H1 (cell line): ENCODE measurements at regions not wholly inside any gene's neighbourhood (a gene's known extent, or its start where the extent isn't known, plus 50 kb on each side); places are given as distances from the start of the nearest gene placed in this dataset.

Experiments
- CTCF ChIA-PET: fragments of 300-600 bp; sonication (Branson Sonifier 250); formaldehyde crosslinking; loops from one replicate; lab custom pipeline; 2021; ENCODE audit not compliant: partially characterized antibody; lab: Charles Lee
- POLR2A ChIA-PET: fragments of 300-600 bp; sonication (Branson Sonifier 250); formaldehyde crosslinking; loops from one replicate; lab custom pipeline; 2021; ENCODE audit warnings: inconsistent platforms; ENCODE audit not compliant: partially characterized antibody; lab: Charles Lee
- DNase-seq, 2 experiments: peaks; one replicate each; pipeline versions ENCODE4 v3.0.0 to v3.0.0-alpha.2; 2010 to 2022; ENCODE audit warnings: low spot score in 2 of 2, low read depth in 1 of 2, mixed read lengths in 1 of 2
- FAIRE-seq: peaks from 2 replicates; lab custom pipeline; 2011; peaks lifted over from hg19 to GRCh38; lab: Jason Lieb, UNC
- H2AFZ ChIP-seq: 2 replicates; pipeline ENCODE4 v1.8.1; 2012; ENCODE audit warnings: low read length, inconsistent platforms
- H2AK5ac ChIP-seq: 2 replicates; pipeline ENCODE4 v1.6.1; 2013; ENCODE audit warnings: low read depth, low read length
- H2BK120ac ChIP-seq: replicated peaks from 2 replicates; pipeline ENCODE3; 2013; ENCODE audit warnings: low read depth, low read length, inconsistent platforms
- H2BK12ac ChIP-seq: 2 replicates; pipeline ENCODE4 v1.6.1; 2013; ENCODE audit warnings: low read depth, low read length
- H2BK15ac ChIP-seq: 2 replicates; pipeline ENCODE4 v1.6.1; 2013; ENCODE audit warnings: low read length
- H2BK20ac ChIP-seq: 2 replicates; pipeline ENCODE4 v1.6.1; 2013; ENCODE audit warnings: low read length
- H2BK5ac ChIP-seq: 2 replicates; pipeline ENCODE4 v1.6.1; 2013; ENCODE audit warnings: low read depth, low read length
- H3K14ac ChIP-seq: 2 replicates; pipeline ENCODE4 v1.6.1; 2013; ENCODE audit warnings: inconsistent platforms; ENCODE audit not compliant: insufficient read length
- H3K18ac ChIP-seq: 2 replicates; pipeline ENCODE4 v1.6.1; 2013; ENCODE audit warnings: low read length; ENCODE audit errors: extremely low read depth
- H3K23ac ChIP-seq: 2 replicates; pipeline ENCODE4 v1.6.1; 2013; ENCODE audit warnings: inconsistent platforms; ENCODE audit not compliant: insufficient read length
- H3K23me2 ChIP-seq: 2 replicates; pipeline ENCODE4 v1.6.1; 2013; ENCODE audit warnings: low read depth, low read length
- H3K27ac ChIP-seq: 2 replicates; pipeline ENCODE4 v1.6.1; 2011; ENCODE audit warnings: low read depth, low read length, inconsistent platforms
- H3K27me3 ChIP-seq, 4 experiments: replicated peaks in 1 of 4; 1 replicate in 1 of 4; 2 replicates in 3 of 4; pipeline versions ENCODE4 v1.6.1 to v1.8.1; 2011 to 2013; ENCODE audit warnings: low read length in 3 of 4, mild to moderate bottlenecking in 3 of 4, inconsistent platforms in 2 of 4, mixed read lengths in 2 of 4, moderate library complexity in 1 of 4; ENCODE audit not compliant: control insufficient read depth in 3 of 4, insufficient read depth in 3 of 4; ENCODE audit errors: extremely low read depth in 1 of 4
- H3K36me3 ChIP-seq, 4 experiments: 2 replicates each; pipeline versions ENCODE4 v1.6.1 to v1.8.1; 2011 to 2013; ENCODE audit warnings: mild to moderate bottlenecking in 4 of 4, low read length in 3 of 4, moderate library complexity in 2 of 4, control low read depth in 1 of 4, inconsistent platforms in 1 of 4; ENCODE audit not compliant: insufficient read depth in 4 of 4, control insufficient read depth in 2 of 4
- H3K4ac ChIP-seq: replicated peaks from 2 replicates; pipeline ENCODE3; 2013; ENCODE audit warnings: low read length, low read depth, mixed read lengths, inconsistent platforms; ENCODE audit not compliant: insufficient read length
- H3K4me1 ChIP-seq, 4 experiments: replicated peaks in 1 of 4; 1 replicate in 1 of 4; 2 replicates in 3 of 4; pipeline versions ENCODE4 v1.6.1 to v1.8.1; 2011 to 2013; ENCODE audit warnings: low read length in 3 of 4, inconsistent platforms in 2 of 4, mixed read lengths in 1 of 4; ENCODE audit not compliant: insufficient read depth in 4 of 4, control insufficient read depth in 3 of 4
- H3K4me2 ChIP-seq, 2 experiments: 2 replicates each; pipeline versions ENCODE4 v1.6.1 to v1.8.1; 2011 to 2013; ENCODE audit warnings: low read depth in 2 of 2, low read length in 2 of 2, control low read depth in 1 of 2, inconsistent platforms in 1 of 2, mild to moderate bottlenecking in 1 of 2; ENCODE audit not compliant: insufficient read depth in 1 of 2
- H3K4me3 ChIP-seq, 4 experiments: fragments of 200-600, 300-600 bp in 1 of 4; sonication (generic), shearing (Covaris generic), sonication (Bioruptor Twin) in 1 of 4; 2 replicates each; pipeline versions ENCODE4 v1.5.1 to v1.8.1; 2011 to 2016; ENCODE audit warnings: low read length in 4 of 4, low read depth in 3 of 4, control low read depth in 2 of 4, inconsistent platforms in 2 of 4, mild to moderate bottlenecking in 2 of 4, mixed read lengths in 1 of 4, moderate library complexity in 1 of 4; ENCODE audit not compliant: insufficient read depth in 2 of 4; ENCODE audit errors: extremely low read depth in 1 of 4
- H3K56ac ChIP-seq: replicated peaks from 2 replicates; pipeline ENCODE3; 2013; ENCODE audit warnings: low read depth, mild to moderate bottlenecking, mixed read lengths, low read length, inconsistent platforms; ENCODE audit not compliant: insufficient read length
- H3K79me1 ChIP-seq: 2 replicates; pipeline ENCODE4 v1.6.1; 2013; ENCODE audit warnings: low read depth, low read length, control low read depth
- H3K79me2 ChIP-seq, 2 experiments: 2 replicates each; pipeline versions ENCODE4 v1.6.1 to v1.8.1; 2012 to 2013; ENCODE audit warnings: low read length in 2 of 2, mild to moderate bottlenecking in 2 of 2, inconsistent platforms in 1 of 2; ENCODE audit not compliant: insufficient read depth in 2 of 2, control insufficient read depth in 1 of 2
- H3K9ac ChIP-seq, 4 experiments: replicated peaks in 1 of 4; 1 replicate in 1 of 4; 2 replicates in 3 of 4; pipeline versions ENCODE4 v1.6.1 to v1.8.1; 2011 to 2013; ENCODE audit warnings: low read depth in 3 of 4, low read length in 3 of 4, control low read depth in 2 of 4, mild to moderate bottlenecking in 2 of 4, moderate library complexity in 2 of 4, inconsistent platforms in 1 of 4; ENCODE audit errors: extremely low read depth in 1 of 4
- H3K9me3 ChIP-seq, 2 experiments: 2 replicates each; pipeline versions ENCODE4 v1.6.1 to v1.8.1; 2012 to 2013; ENCODE audit warnings: mild to moderate bottlenecking in 2 of 2, moderate library complexity in 2 of 2, control low read depth in 1 of 2, inconsistent platforms in 1 of 2, low read depth in 1 of 2, low read length in 1 of 2, mixed read lengths in 1 of 2; ENCODE audit not compliant: insufficient read depth in 2 of 2
- H4K20me1 ChIP-seq, 2 experiments: replicated peaks in 1 of 2; 2 replicates each; pipeline versions ENCODE3 to v1.8.1; 2011 to 2013; ENCODE audit warnings: inconsistent platforms in 2 of 2, low read length in 2 of 2, mild to moderate bottlenecking in 1 of 2; ENCODE audit not compliant: insufficient read depth in 2 of 2, control insufficient read depth in 1 of 2
- H4K5ac ChIP-seq: 2 replicates; pipeline ENCODE4 v1.6.1; 2013; ENCODE audit warnings: low read length, low read depth, mixed read lengths, inconsistent platforms; ENCODE audit not compliant: insufficient read length
- H4K8ac ChIP-seq: 2 replicates; pipeline ENCODE4 v1.8.0; 2013; ENCODE audit warnings: mild to moderate bottlenecking, moderate library complexity, low read length, inconsistent platforms; ENCODE audit not compliant: insufficient read depth; ENCODE audit errors: extremely low read depth
- H4K91ac ChIP-seq: replicated peaks from 2 replicates; pipeline ENCODE3; 2013; ENCODE audit warnings: low read length, mixed read lengths, inconsistent platforms; ENCODE audit not compliant: insufficient read length
- BACH1 ChIP-seq: IDR thresholded peaks from 2 replicates; pipeline ENCODE4 v1.6.1; 2012; ENCODE audit warnings: low read length, improper control_type of control experiment
- EGR1 ChIP-seq: IDR thresholded peaks from 2 replicates; pipeline ENCODE4 v1.6.1; 2011; ENCODE audit warnings: low read depth, low read length, borderline replicate concordance
- FOSL1 ChIP-seq: IDR thresholded peaks from 2 replicates; pipeline ENCODE4 v1.6.1; 2011; ENCODE audit warnings: mild to moderate bottlenecking, low read depth, low read length, moderate library complexity; ENCODE audit not compliant: insufficient read depth
- GABPA ChIP-seq: IDR thresholded peaks from 2 replicates; pipeline ENCODE4 v1.6.1; 2011; ENCODE audit warnings: mild to moderate bottlenecking, low read length, moderate library complexity, borderline replicate concordance; ENCODE audit not compliant: insufficient read depth
- HDAC2 ChIP-seq, 2 experiments: fragments of 300-600 bp in 1 of 2; sonication (generic) in 1 of 2; IDR thresholded peaks; 2 replicates each; pipeline ENCODE4 v1.6.1; 2011 to 2012; ENCODE audit warnings: low read depth in 2 of 2, low read length in 2 of 2, mild to moderate bottlenecking in 2 of 2, moderate library complexity in 2 of 2, borderline replicate concordance in 1 of 2, inconsistent platforms in 1 of 2
- HDAC6 ChIP-seq: IDR thresholded peaks from one replicate; pipeline ENCODE4 v1.7.1; 2012; ENCODE audit warnings: low read depth, mild to moderate bottlenecking, inconsistent platforms, low read length, moderate library complexity
- KDM1A ChIP-seq: fragments of 200-600, 300-600 bp; sonication (generic); IDR thresholded peaks from 2 replicates; pipeline ENCODE4 v1.7.1; 2016; ENCODE audit warnings: mild to moderate bottlenecking, low read length, borderline replicate concordance
- NRF1 ChIP-seq: IDR thresholded peaks from 2 replicates; pipeline ENCODE4 v1.6.1; 2011; ENCODE audit warnings: mild to moderate bottlenecking, low read depth, low read length, improper control_type of control experiment
- POLR2AphosphoS5 ChIP-seq: IDR thresholded peaks from 2 replicates; pipeline ENCODE4 v1.6.1; 2011; ENCODE audit warnings: low read depth, low read length
- RBBP5 ChIP-seq: IDR thresholded peaks from 2 replicates; pipeline ENCODE4 v1.7.1; 2012; ENCODE audit warnings: low read depth, mild to moderate bottlenecking, inconsistent platforms, low read length, moderate library complexity, borderline replicate concordance
- SIN3A ChIP-seq, 2 experiments: IDR thresholded peaks in 1 of 2; conservative IDR thresholded peaks in 1 of 2; 2 replicates each; pipeline ENCODE4 v1.6.1; 2011 to 2012; ENCODE audit warnings: low read length in 2 of 2, improper control_type of control experiment in 1 of 2, low read depth in 1 of 2, mild to moderate bottlenecking in 1 of 2
- SP4 ChIP-seq: IDR thresholded peaks from 2 replicates; pipeline ENCODE4 v1.6.1; 2012; ENCODE audit warnings: low read length, inconsistent platforms
- TBP ChIP-seq: IDR thresholded peaks from 2 replicates; pipeline ENCODE4 v1.6.1; 2011; ENCODE audit warnings: low read depth, low read length, improper control_type of control experiment
- TCF12 ChIP-seq: IDR thresholded peaks from 2 replicates; pipeline ENCODE4 v1.6.1; 2011; ENCODE audit warnings: low read depth, mild to moderate bottlenecking, low read length
- WGBS, 2 experiments: shearing (Covaris generic) in 1 of 2; methylation state at CpG; one replicate each; pipeline versions ENCODE4 v1.1.6 to v1.1.7; 2013 to 2015; ENCODE audit warnings: low lambda C conversion rate in 2 of 2, mixed read lengths in 2 of 2, inconsistent platforms in 1 of 2, low coverage in 1 of 2, missing lambda C conversion rate in 1 of 2; ENCODE audit not compliant: insufficient replicate concordance in 2 of 2, insufficient coverage in 1 of 2, insufficient read length in 1 of 2; ENCODE audit errors: extremely low coverage in 1 of 2, missing lambda C conversion rate in 1 of 2; 5-methylcytosine and 5-hydroxymethylcytosine counted together

GRCh38 chr17:5870231-5870953, 199.8 kb upstream of the WSCD1 start:
- FAIRE-seq (no peak), DNase-seq (no peak)
- H4K5ac ChIP-seq: no peak overlapping the region
- H2AK5ac ChIP-seq: no peak overlapping the region
- H3K56ac ChIP-seq: no peak overlapping the region
- no peak overlapping the region for H2BK15ac ChIP-seq
- H2BK12ac ChIP-seq: no peak overlapping the region
- no peak overlapping the region for H2BK120ac ChIP-seq
- no peaks in the 10 kb centered on the region; the same call in 1 of the 2 replicates for H3K23me2 ChIP-seq
- no peak overlapping the region for H2BK20ac ChIP-seq
- H3K9me3 ChIP-seq: no peaks in the 10 kb centered on the region
- H2BK5ac ChIP-seq: no peak overlapping the region
- no peak overlapping the region for H3K4me3 ChIP-seq
- no peak overlapping the region for H3K4me2 ChIP-seq
- H3K27ac ChIP-seq: no peak overlapping the region
- H2AFZ ChIP-seq: no peak overlapping the region
- no peak overlapping the region for H3K23ac ChIP-seq
- ChIA-PET POLR2A (no interaction called here), CTCF (interaction anchor here (0.6 kb wide), 1 partner anchor 366 kb away, joined by 5 read pairs; no protein-coding TSS in a partner anchor)
- no peak overlapping the region for H4K8ac ChIP-seq
- H3K4ac ChIP-seq: no peak overlapping the region
- no peak overlapping the region for H4K91ac ChIP-seq
- WGBS, 2 experiments: 92% methylated on average over 6 of the region's 6 CpGs; no CpG with 5 or more reads in 1 of the 2 experiments
- H3K14ac ChIP-seq: no peak overlapping the region
- no peaks in the 10 kb centered on the region for H3K79me2 ChIP-seq
- H3K27me3 ChIP-seq: no peaks in the 10 kb centered on the region; a peak in 1 of 7 replicates
- H3K36me3 ChIP-seq: no peaks in the 10 kb centered on the region
- no peaks in the 10 kb centered on the region for H3K79me1 ChIP-seq
- no peaks in the 10 kb centered on the region; a peak in 1 of 7 replicates for H3K4me1 ChIP-seq
- no peak overlapping the region for H3K18ac ChIP-seq
- no peaks in the 10 kb centered on the region for H4K20me1 ChIP-seq
- H3K9ac ChIP-seq: no peak overlapping the region
- TF ChIP-seq RBBP5 (no peak), KDM1A (no peak), GABPA (no peak), TCF12 (no peak), FOSL1 (no peak), SIN3A (conservative IDR thresholded peaks at IDR 0.05 in 1 of 2, IDR thresholded peaks at IDR 0.05 in 1 of 2; ENCODE audit: low read depth in 1 of 2, low read length in 2 of 2) (no peak), BACH1 (no peak), HDAC2 (IDR thresholded peaks at IDR 0.05; ENCODE audit: borderline replicate concordance in 1 of 2, low read depth in 2 of 2, low read length in 2 of 2) (no peak), HDAC6 (no peak), TBP (no peak), POLR2AphosphoS5 (no peak), SP4 (no peak), NRF1 (no peak), EGR1 (no peak)
